Mucosa of descending colon (tissue), 3 donors: ENCODE measurements at regions not wholly inside any gene's neighbourhood (a gene's known extent, or its start where the extent isn't known, plus 50 kb on each side); places are given as distances from the start of the nearest gene placed in this dataset.
"Not testable (repeated sequence)": the region's sequence is repeated elsewhere in the genome, so short reads cannot be mapped to it uniquely, and the experiment has no call there.

ENCODE experiments used
- ATAC-seq: fragments of 200-7000 bp; cut with Tn5 transposase; one replicate; pipeline ENCODE4 v1.9.1; 2020; ENCODE audit warnings: mild to moderate bottlenecking, moderate library complexity
- DNase-seq, 3 donors: peaks; one replicate each; pipeline ENCODE4 v3.0.0-alpha.2; 2020
- H3K36me3 ChIP-seq: fragments of 200-600 bp; one replicate; pipeline ENCODE4 v1.8.0; 2021; ENCODE audit warnings: low read depth, mild to moderate bottlenecking
- H3K4me1 ChIP-seq: fragments of 200-600 bp; one replicate; pipeline ENCODE4 v1.8.0; 2021; ENCODE audit warnings: low read depth, mild to moderate bottlenecking
- H3K4me3 ChIP-seq: fragments of 200-600 bp; one replicate; pipeline ENCODE4 v1.8.0; 2021; ENCODE audit warnings: mild to moderate bottlenecking
- H3K9me3 ChIP-seq: fragments of 200-600 bp; one replicate; pipeline ENCODE4 v1.8.0; 2021; ENCODE audit warnings: mild to moderate bottlenecking
- intact Hi-C, 2 donors: fragments of 100-400 bp; cut with DNase I in 1 of 2; cut with micrococcal nuclease in 1 of 2; formaldehyde crosslinking; loops; one replicate each; pipeline versions ENCODE4 v1.11.0 to v1.11.1; 2022; cut with DNase I, micrococcal nuclease
- donor health status: DM: no; HTN: no; CAD: no; lungs with moderate emphysema.
- donor health status: DM: no; HTN: no; CAD: no.
- donor health status: DM: no; HTN: yes; CAD: no.

GRCh38 chr15:30470601-30471365 lies 56.7 kb upstream of the GOLGA8R start:
- H3K4me3 ChIP-seq, result peak overlapping the region; percentile 19
- intact Hi-C loops, H3K9me3 ChIP-seq, H3K4me1 ChIP-seq, H3K36me3 ChIP-seq: not testable (repeated sequence)
- DNase-seq (peak; percentile 59 to 86 (median 72)), ATAC-seq (peak; percentile 98)

GRCh38 chr15:30471366-30471749 lies 57.3 kb upstream of the GOLGA8R start:
- ATAC-seq, result peak; percentile 36
- H3K9me3 ChIP-seq, result not testable (repeated sequence)
- H3K4me3 ChIP-seq, result peak overlapping the region; percentile 19

GRCh38 chr15:30471817-30472551 lies 57.9 kb upstream of the GOLGA8R start:
- H3K36me3 ChIP-seq, H3K9me3 ChIP-seq, ATAC-seq, H3K4me1 ChIP-seq, H3K4me3 ChIP-seq, DNase-seq, intact Hi-C loops: not testable (repeated sequence)

More at GRCh38 chr15:30471366-30471749, 57.3 kb upstream of the GOLGA8R start:
- H3K36me3 ChIP-seq, H3K4me1 ChIP-seq, DNase-seq, intact Hi-C loops: not testable (repeated sequence)

GRCh38 chr15:30484887-30485286 lies 67.0 kb upstream of the GOLGA8Q start:
- H3K4me1 ChIP-seq, ATAC-seq, H3K4me3 ChIP-seq, H3K36me3 ChIP-seq, intact Hi-C loops, H3K9me3 ChIP-seq: not testable (repeated sequence)
- DNase-seq, result peak in 2 of 3 donors; percentile 19 to 31

- H3K9me3 ChIP-seq, H3K36me3 ChIP-seq, intact Hi-C loops, H3K4me3 ChIP-seq, H3K4me1 ChIP-seq, ATAC-seq: not testable (repeated sequence)
- DNase-seq, result peak in 2 of 3 donors; percentile 14 to 48
Measured at GRCh38 chr15:30489237-30489636, 62.6 kb upstream of the GOLGA8Q start.

- H3K9me3 ChIP-seq, H3K4me1 ChIP-seq, H3K4me3 ChIP-seq, intact Hi-C loops, H3K36me3 ChIP-seq, DNase-seq, ATAC-seq: not testable (repeated sequence)
Measured at GRCh38 chr15:30490334-30490733, 61.5 kb upstream of the GOLGA8Q start.

- intact Hi-C loops, H3K4me3 ChIP-seq, ATAC-seq, DNase-seq, H3K4me1 ChIP-seq, H3K36me3 ChIP-seq, H3K9me3 ChIP-seq: not testable (repeated sequence)
Measured at GRCh38 chr15:30493947-30494346, 57.9 kb upstream of the GOLGA8Q start.

- H3K4me1 ChIP-seq, result not testable (repeated sequence)
- peak; percentile 39 for ATAC-seq
Measured at GRCh38 chr15:30497275-30497674, 54.6 kb upstream of the GOLGA8Q start.

GRCh38 chr15:30499233-30499632 lies 52.6 kb upstream of the GOLGA8Q start:
- H3K36me3 ChIP-seq, ATAC-seq, intact Hi-C loops, DNase-seq, H3K4me1 ChIP-seq, H3K9me3 ChIP-seq, H3K4me3 ChIP-seq: not testable (repeated sequence)

More at GRCh38 chr15:30497275-30497674, 54.6 kb upstream of the GOLGA8Q start:
- DNase-seq, H3K36me3 ChIP-seq, H3K9me3 ChIP-seq, H3K4me3 ChIP-seq, intact Hi-C loops: not testable (repeated sequence)

GRCh38 chr15:30500511-30500910 lies 51.3 kb upstream of the GOLGA8Q start:
- H3K36me3 ChIP-seq, H3K4me3 ChIP-seq, H3K9me3 ChIP-seq, intact Hi-C loops, H3K4me1 ChIP-seq, DNase-seq: not testable (repeated sequence)
- ATAC-seq, result peak; percentile 60
